Kidney epithelial cell (primary cell): ENCODE measurements at regions not wholly inside any gene's neighbourhood (a gene's known extent, or its start where the extent isn't known, plus 50 kb on each side); places are given as distances from the start of the nearest gene placed in this dataset.

Experiments
- DNase-seq: peaks from one replicate; pipeline ENCODE4 v3.0.0-alpha.2; 2010; ENCODE audit warnings: low read depth
- H3K27me3 ChIP-seq: 2 replicates; pipeline ENCODE4 v1.6.0; 2011; ENCODE audit warnings: low read length; ENCODE audit not compliant: control insufficient read depth, insufficient read depth
- H3K36me3 ChIP-seq: 2 replicates; pipeline ENCODE4 v1.5.1; 2011; ENCODE audit warnings: low read length; ENCODE audit not compliant: control insufficient read depth, insufficient read depth
- H3K4me3 ChIP-seq: 2 replicates; pipeline ENCODE4 v1.5.1; 2011; ENCODE audit warnings: low read depth, mild to moderate bottlenecking, control low read depth, low read length
- CTCF ChIP-seq: IDR thresholded peaks from 2 replicates; pipeline ENCODE4 v1.5.1; 2011; ENCODE audit warnings: mild to moderate bottlenecking, moderate library complexity, low read length, control low read depth, inconsistent platforms; ENCODE audit not compliant: insufficient read depth, poor library complexity, severe bottlenecking

- TF ChIP-seq CTCF = no peak
- no peak for DNase-seq
- Histone ChIP-seq H3K4me3 (no peak overlapping the region), H3K36me3 (no peaks in the 10 kb centered on the region), H3K27me3 (no peaks in the 10 kb centered on the region)
These were observed 128.2 kb upstream of the PTPN1 start for GRCh38 chr20:50381771-50382593.

GRCh38 chr20:50385733-50386640 is 124.2 kb upstream of the PTPN1 start:
- no peak for TF ChIP-seq CTCF

GRCh38 chr20:50386641-50386960 is 123.6 kb upstream of the PTPN1 start:
- Histone ChIP-seq H3K27me3 (no peaks in the 10 kb centered on the region), H3K36me3 (no peaks in the 10 kb centered on the region), H3K4me3 (no peak overlapping the region)
- TF ChIP-seq CTCF = no peak
- no peak for DNase-seq

More at GRCh38 chr20:50385733-50386640, 124.2 kb upstream of the PTPN1 start:
- Histone ChIP-seq H3K27me3 (no peaks in the 10 kb centered on the region), H3K36me3 (no peaks in the 10 kb centered on the region), H3K4me3 (no peak overlapping the region)
- no peak for DNase-seq

- Histone ChIP-seq H3K36me3 (no peaks in the 10 kb centered on the region), H3K4me3 (no peak overlapping the region), H3K27me3 (no peaks in the 10 kb centered on the region)
- TF ChIP-seq CTCF = no peak
- no peak for DNase-seq
These were observed 122.8 kb upstream of the PTPN1 start for GRCh38 chr20:50387218-50387995.

GRCh38 chr20:50387996-50388332 is 122.2 kb upstream of the PTPN1 start:
- no peak for DNase-seq
- H3K27me3 ChIP-seq = no peaks in the 10 kb centered on the region
- no peak for TF ChIP-seq CTCF

More at GRCh38 chr20:50387996-50388332, 122.2 kb upstream of the PTPN1 start:
- no peak overlapping the region for H3K4me3 ChIP-seq
- no peaks in the 10 kb centered on the region for H3K36me3 ChIP-seq
